ENCODE measurements at regions not wholly inside any gene's neighbourhood (a gene's known extent, or its start where the extent isn't known, plus 50 kb on each side); places are given as distances from the start of the nearest gene placed in this dataset.

DNA sequence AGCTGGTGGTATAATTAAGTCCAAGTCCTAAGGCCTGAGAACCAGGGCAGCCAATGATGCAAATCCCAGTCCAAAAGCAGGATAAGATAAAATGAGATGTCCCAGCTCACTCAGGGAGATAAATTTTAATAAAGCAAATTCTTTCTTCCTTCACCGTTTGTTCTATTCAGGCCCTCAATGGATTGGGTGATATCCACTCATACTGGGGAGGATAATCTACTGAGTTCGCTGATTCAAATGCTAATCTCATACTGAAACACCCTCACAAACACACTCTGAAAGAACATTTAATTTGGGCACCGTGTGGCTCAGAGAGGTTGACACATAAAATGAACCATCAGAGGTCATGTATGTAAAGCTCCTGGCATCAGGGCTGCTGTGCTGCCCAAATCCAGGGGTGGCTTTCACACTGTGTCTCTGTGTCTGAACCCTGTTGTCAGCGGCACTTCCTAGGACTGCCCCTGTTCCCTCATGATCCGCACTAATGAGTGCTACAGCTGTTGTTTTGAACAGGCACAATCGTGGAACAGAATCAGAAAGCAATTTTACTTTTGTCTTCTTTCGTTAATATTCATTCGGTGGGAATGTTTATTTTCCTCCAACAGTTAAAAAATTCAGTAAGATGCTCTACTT lies 428.5 kb upstream of the FBXO33 start:
- WGBS (ENCODE audit: insufficient coverage), result 74% methylated on average over 3 of the region's 8 CpGs
- no peaks in the 10 kb centered on the region for H3K36me3 ChIP-seq (replicated peaks in 1 of 2; ENCODE audit: control insufficient read depth in 1 of 2, insufficient read depth in 2 of 2, low read length in 2 of 2)
- Mint-ChIP-seq H3K27me3 (ENCODE audit: low read depth in 3 of 3) (peaks cover 0 to 2% (median 0%) of the 10 kb centered on the region in 3 donors), H3K4me1 (no peaks in the 10 kb centered on the region), H3K27ac (no peak overlapping the region), H3K36me3 (no peaks in the 10 kb centered on the region), H3K4me3 (no peak overlapping the region), H3K9me3 (peaks cover 0 to 6% (median under 1%) of the 10 kb centered on the region in 7 donors)
- no peaks in the 10 kb centered on the region for H3K9me3 ChIP-seq (replicated peaks in 1 of 2; ENCODE audit: control insufficient read depth in 1 of 2, insufficient read depth in 1 of 2, low read length in 2 of 2)
- H3K27me3 ChIP-seq (ENCODE audit: control insufficient read depth in 2 of 2, insufficient read depth in 2 of 2, low read length in 2 of 2), result no peaks in the 10 kb centered on the region
- no peaks in the 10 kb centered on the region for H3K79me2 ChIP-seq (ENCODE audit: insufficient read depth, low read length)
- no peak overlapping the region for H3K9ac ChIP-seq (ENCODE audit: insufficient read depth, low read length, poor library complexity, severe bottlenecking)
- H2AFZ ChIP-seq (ENCODE audit: insufficient read depth, low read depth, low read length, poor library complexity, severe bottlenecking), result no peak overlapping the region
- DNase-seq, result no peak
- H4K20me1 ChIP-seq (ENCODE audit: insufficient read depth, low read length), result no peaks in the 10 kb centered on the region
- no peak overlapping the region for H3K4me3 ChIP-seq (replicated peaks in 1 of 3; ENCODE audit: low read depth in 2 of 3, low read length in 3 of 3)
- no peak overlapping the region for H3K27ac ChIP-seq (ENCODE audit: low read depth in 1 of 2, low read length in 2 of 2)
- TF ChIP-seq, protein P1, sequence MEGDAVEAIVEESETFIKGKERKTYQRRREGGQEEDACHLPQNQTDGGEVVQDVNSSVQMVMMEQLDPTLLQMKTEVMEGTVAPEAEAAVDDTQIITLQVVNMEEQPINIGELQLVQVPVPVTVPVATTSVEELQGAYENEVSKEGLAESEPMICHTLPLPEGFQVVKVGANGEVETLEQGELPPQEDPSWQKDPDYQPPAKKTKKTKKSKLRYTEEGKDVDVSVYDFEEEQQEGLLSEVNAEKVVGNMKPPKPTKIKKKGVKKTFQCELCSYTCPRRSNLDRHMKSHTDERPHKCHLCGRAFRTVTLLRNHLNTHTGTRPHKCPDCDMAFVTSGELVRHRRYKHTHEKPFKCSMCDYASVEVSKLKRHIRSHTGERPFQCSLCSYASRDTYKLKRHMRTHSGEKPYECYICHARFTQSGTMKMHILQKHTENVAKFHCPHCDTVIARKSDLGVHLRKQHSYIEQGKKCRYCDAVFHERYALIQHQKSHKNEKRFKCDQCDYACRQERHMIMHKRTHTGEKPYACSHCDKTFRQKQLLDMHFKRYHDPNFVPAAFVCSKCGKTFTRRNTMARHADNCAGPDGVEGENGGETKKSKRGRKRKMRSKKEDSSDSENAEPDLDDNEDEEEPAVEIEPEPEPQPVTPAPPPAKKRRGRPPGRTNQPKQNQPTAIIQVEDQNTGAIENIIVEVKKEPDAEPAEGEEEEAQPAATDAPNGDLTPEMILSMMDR (IDR thresholded peaks at IDR 0.05), result no peak
- intact Hi-C loops (cut with micrococcal nuclease), result no loop called here
- no peaks in the 10 kb centered on the region for H3K4me1 ChIP-seq (ENCODE audit: control insufficient read depth in 1 of 2, insufficient read depth in 2 of 2, low read length in 2 of 2)
- no peak overlapping the region for H3K4me2 ChIP-seq (replicated peaks; ENCODE audit: extremely low read depth, low read length, poor library complexity, severe bottlenecking)

DNA sequence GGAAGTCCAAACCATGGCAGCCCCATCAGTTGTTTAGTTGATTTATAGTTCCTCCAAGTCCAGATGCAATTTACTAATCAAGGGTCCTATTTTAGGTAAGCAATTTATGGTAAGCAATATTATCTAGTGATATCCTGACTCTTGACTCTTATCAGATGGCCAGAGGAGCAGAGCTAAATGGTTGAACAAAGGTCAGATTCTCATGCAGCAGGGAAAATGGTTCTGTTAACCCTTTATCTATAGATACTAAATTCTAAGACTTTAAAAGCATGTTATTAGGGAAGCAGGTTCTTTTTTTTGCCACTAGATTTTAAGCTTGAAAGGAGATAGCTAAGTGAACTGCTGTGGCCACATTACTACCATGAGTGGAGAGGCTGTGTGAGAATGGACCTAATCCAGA lies 427.1 kb upstream of the FBXO33 start:
- Histone ChIP-seq H3K9ac (ENCODE audit: insufficient read depth, low read length, poor library complexity, severe bottlenecking) (no peak overlapping the region), H3K27ac (ENCODE audit: low read depth in 1 of 2, low read length in 2 of 2) (no peak overlapping the region), H3K36me3 (replicated peaks in 1 of 2; ENCODE audit: control insufficient read depth in 1 of 2, insufficient read depth in 2 of 2, low read length in 2 of 2) (no peaks in the 10 kb centered on the region), H3K9me3 (replicated peaks in 1 of 2; ENCODE audit: control insufficient read depth in 1 of 2, insufficient read depth in 1 of 2, low read length in 2 of 2) (no peaks in the 10 kb centered on the region), H3K4me3 (replicated peaks in 1 of 3; ENCODE audit: low read depth in 2 of 3, low read length in 3 of 3) (no peak overlapping the region), H2AFZ (ENCODE audit: insufficient read depth, low read depth, low read length, poor library complexity, severe bottlenecking) (no peak overlapping the region), H3K27me3 (ENCODE audit: control insufficient read depth in 2 of 2, insufficient read depth in 2 of 2, low read length in 2 of 2) (no peaks in the 10 kb centered on the region), H3K4me1 (ENCODE audit: control insufficient read depth in 1 of 2, insufficient read depth in 2 of 2, low read length in 2 of 2) (no peaks in the 10 kb centered on the region), H3K79me2 (ENCODE audit: insufficient read depth, low read length) (no peaks in the 10 kb centered on the region), H4K20me1 (ENCODE audit: insufficient read depth, low read length) (no peaks in the 10 kb centered on the region), H3K4me2 (replicated peaks; ENCODE audit: extremely low read depth, low read length, poor library complexity, severe bottlenecking) (no peak overlapping the region)
- no peak overlapping the region for H3K4me3 Mint-ChIP-seq
- H3K27ac Mint-ChIP-seq, result no peak overlapping the region
- peaks cover 0 to 2% (median 0%) of the 10 kb centered on the region in 3 donors for H3K27me3 Mint-ChIP-seq (ENCODE audit: low read depth in 3 of 3)
- H3K36me3 Mint-ChIP-seq, result no peaks in the 10 kb centered on the region
- no peak for DNase-seq
- TF ChIP-seq, protein P1 (IDR thresholded peaks at IDR 0.05), result no peak
- peaks cover 0 to 6% (median 0%) of the 10 kb centered on the region in 7 donors for H3K9me3 Mint-ChIP-seq
- intact Hi-C loops (cut with micrococcal nuclease), result no loop called here
- H3K4me1 Mint-ChIP-seq, result no peaks in the 10 kb centered on the region
